ENCODE measurements at regions not wholly inside any gene's neighbourhood (a gene's known extent, or its start where the extent isn't known, plus 50 kb on each side); places are given as distances from the start of the nearest gene placed in this dataset.
"Not testable (repeated sequence)": the region's sequence is repeated elsewhere in the genome, so short reads cannot be mapped to it uniquely, and the experiment has no call there.

DNA sequence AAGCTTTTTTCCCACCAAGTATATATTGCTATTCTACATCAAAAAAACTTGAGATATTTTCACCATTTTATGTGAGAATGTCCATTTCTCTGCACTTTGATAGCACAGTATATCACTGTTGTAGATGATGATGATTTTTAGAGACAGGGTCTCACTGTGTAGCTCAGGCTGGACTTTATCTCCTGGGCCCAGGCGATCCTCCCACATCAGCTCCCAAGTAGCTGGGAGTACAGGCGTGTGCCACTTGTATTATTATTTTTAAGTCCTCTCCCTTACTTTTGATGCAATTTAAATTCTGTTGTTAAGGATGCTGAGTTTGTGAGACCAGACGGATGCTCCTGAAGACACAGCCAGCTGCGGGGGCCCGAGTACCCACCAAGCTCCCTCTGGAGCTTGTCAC is 326.8 kb downstream of the QKI start:
- intact Hi-C loops (cut with DNase I), result no loop called here
- no peak for ATAC-seq

DNA sequence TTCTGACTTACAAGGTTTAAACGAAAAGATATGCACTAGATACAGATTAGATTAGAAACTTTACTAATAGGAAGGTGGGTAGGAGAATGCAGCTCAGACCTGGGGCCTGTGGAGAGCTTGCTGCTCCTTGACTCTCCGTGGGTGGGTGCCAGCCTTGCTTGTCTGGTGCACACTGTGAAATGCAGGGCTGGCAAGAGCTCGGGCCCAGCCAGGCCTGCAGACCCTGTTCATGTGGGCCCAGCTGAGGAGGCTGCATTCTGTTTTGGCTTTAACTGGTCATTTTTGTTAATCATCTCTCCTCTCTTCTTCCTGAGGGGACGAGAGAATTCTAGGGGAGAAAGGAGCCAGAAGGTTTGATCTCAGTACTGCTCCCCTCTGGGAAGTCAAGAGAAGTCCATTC is 325.4 kb downstream of the QKI start:
- intact Hi-C loops (cut with DNase I), result no loop called here
- ATAC-seq, result no peak
- no peak for DNase-seq

More for the DNA sequence above, 326.8 kb downstream of the QKI start:
- no peak for DNase-seq

- ATAC-seq (no peak), DNase-seq (no peak)
- intact Hi-C loops (cut with DNase I), result no loop called here
Observed at GRCh38 chr6:163739408-163739725, 324.8 kb downstream of the QKI start.

GRCh38 chr6:163738725-163739407 is 324.3 kb downstream of the QKI start:
- DNase-seq, result no peak
- intact Hi-C loops (cut with DNase I), result no loop called here
- no peak for ATAC-seq

- intact Hi-C loops (cut with DNase I), result no loop called here
- ATAC-seq, result no peak
- no peak for DNase-seq
Observed at GRCh38 chr6:163738304-163738703, 323.8 kb downstream of the QKI start.

GRCh38 chr6:163735076-163735475 is 320.6 kb downstream of the QKI start:
- DNase-seq (no peak), ATAC-seq (no peak)
- intact Hi-C loops (cut with DNase I), result no loop called here

GRCh38 chr6:163733061-163733460 is 318.5 kb downstream of the QKI start:
- intact Hi-C loops (cut with DNase I), result no loop called here
- DNase-seq (no peak), ATAC-seq (no peak)

DNA sequence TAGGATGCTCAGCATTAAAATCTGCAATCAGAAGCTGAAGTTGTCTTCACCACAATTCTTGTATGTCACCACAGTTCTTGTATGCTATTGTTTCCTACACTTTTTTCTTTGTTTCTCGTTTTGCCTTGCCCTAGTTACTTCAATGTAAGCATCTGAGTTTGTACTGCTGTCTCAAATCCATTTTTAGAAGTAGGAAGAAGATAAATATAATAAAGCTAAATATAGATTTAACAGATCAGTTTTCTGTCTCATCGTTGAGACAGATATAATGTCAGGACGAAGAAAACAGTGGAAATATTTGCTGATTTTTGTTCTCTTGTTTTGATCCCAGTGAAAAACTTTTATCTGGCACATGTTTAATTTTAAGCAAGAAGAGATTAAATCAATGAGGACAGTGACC is 318.0 kb downstream of the QKI start:
- no peak for DNase-seq
- intact Hi-C loops (cut with DNase I), result no loop called here
- no peak for ATAC-seq

GRCh38 chr6:163732014-163732351 is 317.5 kb downstream of the QKI start:
- DNase-seq; intact Hi-C loops (cut with DNase I); ATAC-seq: not testable (repeated sequence)

DNA sequence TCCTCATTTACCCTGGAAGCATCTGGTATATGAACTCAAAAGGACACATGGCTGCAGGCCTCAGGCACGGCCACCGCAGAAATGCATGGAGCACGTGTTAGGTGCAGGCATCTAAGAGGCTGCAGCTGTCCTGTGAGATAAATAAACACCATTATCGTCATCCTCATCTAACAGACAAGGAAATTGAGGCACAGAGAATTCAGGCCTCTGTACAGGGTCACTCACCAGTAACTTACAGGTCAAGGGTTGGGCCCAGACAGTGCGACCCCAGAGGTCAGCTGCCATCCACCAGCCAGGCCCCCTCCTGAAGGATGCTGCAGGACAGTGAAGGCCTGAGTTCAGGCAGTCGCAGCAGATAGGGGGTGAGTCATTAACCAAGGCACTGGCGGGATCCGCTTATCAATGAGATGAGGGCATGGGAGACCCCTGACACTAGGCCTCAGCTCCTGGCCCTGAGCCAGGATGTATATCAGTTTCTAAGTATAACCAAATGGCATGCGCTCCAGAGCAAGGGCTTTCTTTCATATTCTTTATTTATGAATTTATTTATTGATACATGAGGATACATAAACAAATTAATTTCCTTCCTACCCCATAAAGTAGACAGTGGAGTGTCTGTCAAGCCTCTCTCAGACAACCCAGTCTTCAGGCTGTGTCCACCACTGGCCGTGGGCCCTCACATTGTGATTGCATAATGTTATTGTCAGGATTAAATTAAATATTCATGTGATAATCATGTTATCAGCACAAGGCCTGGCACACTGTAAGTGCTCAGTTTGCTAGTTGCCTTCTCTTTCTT is 316.9 kb downstream of the QKI start:
- intact Hi-C loops (cut with DNase I), result no loop called here
- DNase-seq, result no peak
- peak in 1 of 2 donors; percentile 17 for ATAC-seq

DNA sequence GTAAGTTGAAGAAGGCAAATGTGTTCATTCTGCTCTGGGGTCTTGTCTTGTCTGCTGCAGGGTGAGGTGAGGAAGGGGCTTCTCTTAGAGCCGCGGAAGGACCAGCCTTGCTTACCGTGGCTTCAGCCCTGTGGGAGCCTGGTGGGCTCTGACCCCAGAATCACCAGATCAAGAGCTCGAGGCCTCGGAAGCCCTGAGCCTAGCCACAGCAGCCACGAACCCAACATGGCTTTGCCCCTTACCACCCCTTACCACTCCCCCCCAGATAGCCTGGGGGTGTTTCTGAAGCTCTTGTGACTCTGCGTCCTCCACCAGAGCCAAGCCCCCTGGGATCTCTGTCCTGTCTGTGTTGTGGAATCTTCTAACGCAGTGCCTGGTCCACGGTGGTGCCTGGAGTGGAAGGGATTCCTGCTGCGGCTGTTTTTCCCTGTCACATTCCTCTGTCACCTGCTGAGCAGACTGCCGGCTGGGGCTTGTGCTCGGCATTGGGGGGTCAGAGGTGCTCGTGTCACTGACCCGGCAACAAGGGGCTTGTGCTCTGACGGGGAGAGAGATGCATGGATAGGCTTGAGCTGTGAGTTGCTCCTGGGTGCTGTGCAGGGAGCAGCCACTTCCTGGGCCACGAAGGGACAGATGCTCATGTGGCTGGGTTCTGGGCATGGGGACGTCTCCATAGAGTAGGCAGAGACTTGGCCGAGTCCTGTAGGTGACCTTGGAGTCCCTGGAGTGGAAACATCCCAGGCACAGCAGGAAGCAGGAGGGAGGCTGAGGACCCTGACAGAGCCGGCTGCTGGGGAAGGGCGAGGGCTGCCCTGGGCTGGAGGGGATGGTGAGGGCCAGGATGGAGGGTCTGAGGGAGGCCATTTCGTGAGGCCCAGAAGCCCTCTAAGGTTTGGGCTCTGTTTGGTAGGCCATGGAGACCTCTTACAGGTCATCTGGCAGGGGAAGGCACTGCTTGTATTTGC is 316.0 kb downstream of the QKI start:
- intact Hi-C loops (cut with DNase I), result no loop called here
- DNase-seq (no peak), ATAC-seq (peak in 1 of 2 donors; percentile 24)

DNA sequence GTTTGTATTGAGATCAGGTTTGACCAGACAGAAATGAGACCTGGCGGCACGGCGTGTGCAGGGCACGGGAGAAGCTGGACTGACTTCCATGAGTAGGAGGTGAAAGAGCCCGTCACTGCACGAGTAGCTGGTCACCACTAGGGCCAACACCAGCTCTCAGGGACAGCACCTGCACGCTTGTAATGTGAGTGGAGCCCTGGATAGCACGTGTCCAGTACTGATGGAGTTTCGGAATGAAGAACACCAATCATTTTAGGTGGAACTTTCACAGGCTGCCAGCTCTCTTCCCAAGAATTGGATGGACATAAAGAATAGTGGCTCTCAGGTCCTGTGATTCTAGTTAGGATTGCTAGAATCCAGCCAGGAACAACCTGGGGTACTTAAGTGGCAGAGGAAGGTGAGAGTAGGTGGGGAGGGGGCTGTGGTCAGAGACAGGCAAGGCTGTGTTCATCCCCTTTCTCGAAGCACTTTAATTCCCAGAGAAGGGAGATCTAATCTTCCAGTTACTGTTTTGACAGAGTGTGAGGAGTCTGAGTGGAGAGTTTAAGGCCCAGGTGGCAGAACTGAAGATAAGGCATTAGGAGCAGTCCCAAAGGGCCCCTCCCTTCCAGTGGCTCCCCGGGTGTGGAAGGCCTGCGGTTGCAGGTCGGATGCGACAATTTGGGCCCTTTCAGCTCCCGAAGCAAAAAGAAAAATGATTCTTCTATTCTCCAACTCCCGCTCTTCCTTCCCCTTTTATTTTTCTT is 314.8 kb downstream of the QKI start:
- intact Hi-C loops (cut with DNase I), result no loop called here
- DNase-seq (no peak), ATAC-seq (no peak)

DNA sequence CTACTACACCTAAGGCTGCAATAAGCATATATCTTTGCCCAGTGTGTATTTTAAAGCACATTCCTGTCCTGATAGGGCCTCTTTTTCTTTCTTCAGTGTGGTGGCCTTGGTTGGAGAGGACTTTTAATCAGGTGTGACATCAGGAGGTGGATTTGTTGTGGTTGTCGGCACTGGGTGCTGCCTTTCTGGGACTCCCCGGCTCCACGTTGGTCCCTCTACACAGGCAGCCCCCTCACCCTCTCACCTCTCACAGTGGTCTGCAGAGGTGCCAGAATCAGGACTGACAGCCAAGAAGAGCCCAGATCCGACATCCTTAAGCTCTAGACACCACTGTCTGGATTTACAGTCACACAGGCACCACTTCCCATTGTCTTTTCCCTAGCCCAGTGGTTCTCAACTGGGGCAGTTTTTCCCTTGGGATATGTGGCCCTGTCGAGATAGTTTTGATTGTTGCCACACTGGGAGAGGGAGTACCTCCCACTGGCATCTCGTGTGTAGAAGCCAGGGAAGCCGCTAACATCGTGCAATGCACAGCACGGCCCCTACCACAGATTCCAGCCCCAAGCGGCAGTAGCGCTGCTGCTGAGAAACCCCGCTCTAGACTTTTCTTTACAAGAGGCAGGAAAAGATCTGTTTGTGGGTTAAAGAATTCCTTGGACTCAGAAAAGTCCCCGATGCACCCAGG is 314.1 kb downstream of the QKI start:
- intact Hi-C loops (cut with DNase I), result no loop called here
- DNase-seq (no peak), ATAC-seq (no peak)

- ATAC-seq (no peak), DNase-seq (no peak)
- intact Hi-C loops (cut with DNase I), result no loop called here
Observed at GRCh38 chr6:163726037-163726695, 311.6 kb downstream of the QKI start.

- intact Hi-C loops (cut with DNase I), result no loop called here
- ATAC-seq (no peak), DNase-seq (no peak)
Observed at GRCh38 chr6:163725008-163725941, 310.8 kb downstream of the QKI start.

GRCh38 chr6:163724196-163724595 is 309.7 kb downstream of the QKI start:
- no peak for DNase-seq
- intact Hi-C loops (cut with DNase I), result no loop called here
- no peak for ATAC-seq

GRCh38 chr6:163723759-163724158 is 309.2 kb downstream of the QKI start:
- no peak for ATAC-seq
- DNase-seq, result no peak
- intact Hi-C loops (cut with DNase I), result no loop called here
